ENCODE measurements at regions not wholly inside any gene's neighbourhood (a gene's known extent, or its start where the extent isn't known, plus 50 kb on each side); places are given as distances from the start of the nearest gene placed in this dataset.
"Not testable (repeated sequence)": the region's sequence is repeated elsewhere in the genome, so short reads cannot be mapped to it uniquely, and the experiment has no call there.

GRCh38 chr6:27811451-27811772 lies 100.8 kb downstream of the OR2B2 start:
- TF ChIP-seq CTCF (IDR thresholded peaks at IDR 0.05): no peak
- Histone ChIP-seq H3K9me3 (no peaks in the 10 kb centered on the region), H3K27ac (peak overlapping the region; percentile 84 to 87), H3K36me3 (no peaks in the 10 kb centered on the region), H3K4me3 (peak overlapping the region; percentile 73), H3K27me3 (replicated peaks; ENCODE audit: insufficient read depth) (no peaks in the 10 kb centered on the region), H3K4me1 (ENCODE audit: control insufficient read depth in 1 of 2, low read depth in 2 of 2) (peaks cover 14 to 27% of the 10 kb centered on the region in 2 donors)
- ATAC-seq (ENCODE audit: insufficient number of reproducible peaks, low FRiP score, low read depth) (no peak), DNase-seq (ENCODE audit: low spot score) (no peak)

- Histone ChIP-seq H3K9me3 (no peaks in the 10 kb centered on the region), H3K27ac (peak overlapping the region; percentile 84 to 87), H3K27me3 (replicated peaks; ENCODE audit: insufficient read depth) (no peaks in the 10 kb centered on the region), H3K4me1 (ENCODE audit: control insufficient read depth in 1 of 2, low read depth in 2 of 2) (peaks cover 14 to 27% of the 10 kb centered on the region in 2 donors), H3K36me3 (no peaks in the 10 kb centered on the region), H3K4me3 (peak overlapping the region; percentile 73)
- DNase-seq (ENCODE audit: low spot score) (no peak), ATAC-seq (ENCODE audit: insufficient number of reproducible peaks, low FRiP score, low read depth) (no peak)
- no peak for TF ChIP-seq CTCF (IDR thresholded peaks at IDR 0.05)
Measured at GRCh38 chr6:27810768-27811450, 101.3 kb downstream of the OR2B2 start.

GRCh38 chr6:27809939-27810767 lies 102.0 kb downstream of the OR2B2 start:
- Histone ChIP-seq H3K4me1 (ENCODE audit: control insufficient read depth in 1 of 2, low read depth in 2 of 2) (peaks cover 14 to 27% of the 10 kb centered on the region in 2 donors), H3K9me3 (no peaks in the 10 kb centered on the region), H3K27me3 (replicated peaks; ENCODE audit: insufficient read depth) (no peaks in the 10 kb centered on the region), H3K27ac (peak overlapping the region; percentile 84 to 87), H3K4me3 (peak overlapping the region; percentile 73), H3K36me3 (no peaks in the 10 kb centered on the region)
- TF ChIP-seq CTCF (IDR thresholded peaks at IDR 0.05): no peak
- DNase-seq (ENCODE audit: low spot score) (no peak), ATAC-seq (ENCODE audit: insufficient number of reproducible peaks, low FRiP score, low read depth) (peak; percentile 84)

GRCh38 chr6:27809067-27809938 lies 102.9 kb downstream of the OR2B2 start:
- Histone ChIP-seq H3K9me3 (no peaks in the 10 kb centered on the region), H3K27me3 (replicated peaks; ENCODE audit: insufficient read depth) (no peaks in the 10 kb centered on the region), H3K4me3 (peak overlapping the region; percentile 76), H3K36me3 (no peaks in the 10 kb centered on the region), H3K4me1 (ENCODE audit: control insufficient read depth in 1 of 2, low read depth in 2 of 2) (peaks cover 14 to 27% of the 10 kb centered on the region in 2 donors), H3K27ac (peak overlapping the region; percentile 84 to 87)
- ATAC-seq (ENCODE audit: insufficient number of reproducible peaks, low FRiP score, low read depth): no peak
- no peak for TF ChIP-seq CTCF (IDR thresholded peaks at IDR 0.05)
- no peak for DNase-seq (ENCODE audit: low spot score)

GRCh38 chr6:27808242-27809066 lies 103.7 kb downstream of the OR2B2 start:
- not testable (repeated sequence) for ATAC-seq (ENCODE audit: insufficient number of reproducible peaks, low FRiP score, low read depth); DNase-seq (ENCODE audit: low spot score); H3K36me3 ChIP-seq; H3K27me3 ChIP-seq (replicated peaks; ENCODE audit: insufficient read depth); H3K9me3 ChIP-seq
- Histone ChIP-seq H3K27ac (peak overlapping the region; percentile 79 to 88), H3K4me1 (ENCODE audit: control insufficient read depth in 1 of 2, low read depth in 2 of 2) (peaks cover 14 to 27% of the 10 kb centered on the region in 2 donors), H3K4me3 (peak overlapping the region; percentile 76)

GRCh38 chr6:27807441-27808241 lies 104.6 kb downstream of the OR2B2 start:
- H3K9me3 ChIP-seq; H3K36me3 ChIP-seq; H3K27me3 ChIP-seq (replicated peaks; ENCODE audit: insufficient read depth): not testable (repeated sequence)
- H3K4me3 ChIP-seq: peak overlapping the region; percentile 76
- ATAC-seq (ENCODE audit: insufficient number of reproducible peaks, low FRiP score, low read depth) (peak; percentile 92), DNase-seq (ENCODE audit: low spot score) (peak; percentile 62)
- H3K4me1 ChIP-seq (ENCODE audit: control insufficient read depth in 1 of 2, low read depth in 2 of 2): peaks cover 14 to 27% of the 10 kb centered on the region in 2 donors
- peak overlapping the region; percentile 79 to 88 for H3K27ac ChIP-seq
